HCT116 (cell line): ENCODE measurements at regions not wholly inside any gene's neighbourhood (a gene's known extent, or its start where the extent isn't known, plus 50 kb on each side); places are given as distances from the start of the nearest gene placed in this dataset.

Source experiments
- ATAC-seq: fragments of 200-7000 bp; cut with Tn5 transposase; 2 replicates; pipeline ENCODE4 v1.9.1; 2020; ENCODE audit warnings: mild to moderate bottlenecking, moderate library complexity
- BruUV-seq: library from RNA; stranded (reverse); fragments of 400-500 nt; replicated peaks from 2 replicates; lab custom pipeline; 2021; lab: Mats Ljungman, UMichigan
- CTCF ChIA-PET: fragments of 300-600 bp; sonication (Branson Sonifier 250); formaldehyde crosslinking; loops from one replicate; lab custom pipeline; 2021; ENCODE audit warnings: antibody characterized with exemption; lab: Charles Lee
- POLR2A ChIA-PET: fragments of 300-600, 350-600 bp; sonication (Branson Sonifier 250); formaldehyde crosslinking; loops from one replicate; lab custom pipeline; 2021; ENCODE audit warnings: antibody characterized with exemption; lab: Charles Lee
- RAD21 ChIA-PET, 2 experiments: fragments of 300-600 bp; sonication (Branson Sonifier 250); formaldehyde crosslinking; loops; one replicate each; lab custom pipeline; 2023; ENCODE audit warnings: low total read pairs in 2 of 2; ENCODE audit not compliant: uncharacterized antibody in 2 of 2, unreplicated experiment in 2 of 2, low non-redundant PET in 1 of 2; lab: Charles Lee
- DNase-seq: peaks from one replicate; pipeline ENCODE4 v3.0.0-alpha.2; 2010; ENCODE audit warnings: low read depth, low spot score
- H2AFZ ChIP-seq: fragments of 200-600 bp; shearing (Covaris generic), sonication (generic); 2 replicates; pipeline ENCODE4 v1.6.1; 2017; ENCODE audit warnings: low read depth, mixed run types, mixed read lengths, antibody characterized with exemption, low read length; ENCODE audit not compliant: poor library complexity, severe bottlenecking
- H3K27ac ChIP-seq: 2 replicates; pipeline ENCODE4 v1.5.1; 2012; ENCODE audit warnings: low read depth, low read length
- H3K27me3 ChIP-seq: fragments of 200-600 bp; sonication (generic); 2 replicates; pipeline ENCODE4 v1.6.1; 2016; ENCODE audit warnings: mixed run types, low read length, mixed read lengths; ENCODE audit not compliant: insufficient read depth
- H3K36me3 ChIP-seq, 2 experiments: fragments of 200-500 bp in 1 of 2; fragments of 200-600 bp in 1 of 2; sonication (Bioruptor generic) in 1 of 2; sonication (generic) in 1 of 2; 2 replicates each; pipeline versions ENCODE4 v1.5.1 to v1.6.1; 2014 to 2016; ENCODE audit warnings: low read length in 2 of 2, inconsistent platforms in 1 of 2, mixed read lengths in 1 of 2, mixed run types in 1 of 2; ENCODE audit not compliant: insufficient read depth in 2 of 2, control insufficient read depth in 1 of 2
- H3K4me1 ChIP-seq, 2 experiments: fragments of 200-600 bp in 1 of 2; sonication (generic) in 1 of 2; 2 replicates each; pipeline versions ENCODE4 v1.5.1 to v1.6.1; 2012 to 2017; ENCODE audit warnings: low read length in 2 of 2, inconsistent platforms in 1 of 2, mild to moderate bottlenecking in 1 of 2, mixed read lengths in 1 of 2, mixed run types in 1 of 2, moderate library complexity in 1 of 2; ENCODE audit not compliant: insufficient read depth in 2 of 2, control insufficient read depth in 1 of 2
- H3K4me2 ChIP-seq: fragments of 200-600 bp; sonication (generic); 2 replicates; pipeline ENCODE4 v1.6.1; 2017; ENCODE audit warnings: mixed run types, low read length, mixed read lengths
- H3K4me3 ChIP-seq, 2 experiments: fragments of 200-600 bp in 1 of 2; sonication (generic) in 1 of 2; replicated peaks in 1 of 2; 2 replicates each; pipeline ENCODE4 v1.5.1; 2011 to 2016; ENCODE audit warnings: low read length in 2 of 2, control low read depth in 1 of 2, low read depth in 1 of 2, mild to moderate bottlenecking in 1 of 2, mixed read lengths in 1 of 2, mixed run types in 1 of 2
- H3K79me2 ChIP-seq: fragments of 200-600 bp; sonication (generic); 2 replicates; pipeline ENCODE4 v1.6.1; 2017; ENCODE audit warnings: mild to moderate bottlenecking, mixed run types, low read length, moderate library complexity, mixed read lengths; ENCODE audit not compliant: insufficient read depth
- H3K9ac ChIP-seq: fragments of 200-600 bp; sonication (generic); 2 replicates; pipeline ENCODE4 v1.6.1; 2016; ENCODE audit warnings: low read length, mixed read lengths
- H3K9me2 ChIP-seq: fragments of 200-600 bp; sonication (generic), shearing (Covaris generic); 2 replicates; pipeline ENCODE4 v1.6.1; 2017; ENCODE audit warnings: mixed run types, mild to moderate bottlenecking, moderate library complexity; ENCODE audit not compliant: insufficient read depth
- H3K9me3 ChIP-seq, 2 experiments: fragments of 200-500 bp in 1 of 2; fragments of 200-600 bp in 1 of 2; sonication (Bioruptor generic) in 1 of 2; sonication (generic) in 1 of 2; 2 replicates each; pipeline ENCODE4 v1.6.1; 2014 to 2017; ENCODE audit warnings: low read length in 2 of 2, mixed read lengths in 2 of 2, inconsistent platforms in 1 of 2, low read depth in 1 of 2, mild to moderate bottlenecking in 1 of 2, mixed run types in 1 of 2, moderate library complexity in 1 of 2; ENCODE audit not compliant: control insufficient read depth in 1 of 2, insufficient read depth in 1 of 2
- H4K20me1 ChIP-seq: fragments of 200-600 bp; sonication (generic), shearing (Covaris generic); 2 replicates; pipeline ENCODE4 v1.6.1; 2017; ENCODE audit warnings: mixed run types, mild to moderate bottlenecking, moderate library complexity; ENCODE audit not compliant: insufficient read depth
- CBX3 ChIP-seq: IDR thresholded peaks from 2 replicates; pipeline ENCODE4 v1.6.1; 2012; ENCODE audit warnings: low read depth
- CEBPB ChIP-seq: IDR thresholded peaks from 2 replicates; pipeline ENCODE4 v1.6.1; 2012; ENCODE audit warnings: low read depth
- CTCF ChIP-seq, 3 experiments: fragments of 200-600 bp in 1 of 3; sonication (generic) in 1 of 3; IDR thresholded peaks in 2 of 3; conservative IDR thresholded peaks in 1 of 3; 2 replicates each; pipeline ENCODE4 v1.5.1; 2012 to 2017; ENCODE audit warnings: low read depth in 2 of 3, low read length in 2 of 3, antibody characterized with exemption in 1 of 3, borderline replicate concordance in 1 of 3, control low read depth in 1 of 3, mild to moderate bottlenecking in 1 of 3, mixed read lengths in 1 of 3, mixed run types in 1 of 3, moderate library complexity in 1 of 3; ENCODE audit not compliant: insufficient read depth in 1 of 3
- ELF1 ChIP-seq: IDR thresholded peaks from 2 replicates; pipeline ENCODE4 v1.6.1; 2012; ENCODE audit warnings: low read depth, borderline replicate concordance
- EZH2 ChIP-seq: fragments of 200-600 bp; sonication (generic); IDR thresholded peaks from 2 replicates; pipeline ENCODE4 v1.6.1; 2017; ENCODE audit warnings: antibody characterized with exemption, mixed run types
- EZH2phosphoT487 ChIP-seq: fragments of 200-600 bp; IDR thresholded peaks from 2 replicates; pipeline ENCODE4 v1.6.1; 2018; ENCODE audit warnings: antibody characterized with exemption, borderline replicate concordance
- FOSL1 ChIP-seq: IDR thresholded peaks from 2 replicates; pipeline ENCODE4 v1.6.1; 2012; ENCODE audit warnings: low read depth
- JUND ChIP-seq: IDR thresholded peaks from 2 replicates; pipeline ENCODE4 v1.6.1; 2012
- POLR2AphosphoS5 ChIP-seq: IDR thresholded peaks from 2 replicates; pipeline ENCODE4 v1.6.1; 2011; ENCODE audit warnings: mild to moderate bottlenecking, low read depth, low read length, moderate library complexity
- RAD21 ChIP-seq: IDR thresholded peaks from 2 replicates; pipeline ENCODE4 v1.6.1; 2012; ENCODE audit warnings: low read depth, mild to moderate bottlenecking
- SIN3A ChIP-seq: IDR thresholded peaks from 2 replicates; pipeline ENCODE4 v1.6.1; 2012; ENCODE audit warnings: low read depth
- SRF ChIP-seq: IDR thresholded peaks from 2 replicates; pipeline ENCODE4 v1.6.1; 2012; ENCODE audit warnings: low read depth
- ZFX ChIP-seq: fragments of 450-650 bp; IDR thresholded peaks from 2 replicates; pipeline ENCODE4 v1.6.1; 2017
- ZNF274 ChIP-seq: fragments of 200-500 bp; sonication (Bioruptor generic); IDR thresholded peaks from 2 replicates; pipeline ENCODE4 v1.6.1; 2014; ENCODE audit warnings: mild to moderate bottlenecking, low read depth, low read length, inconsistent platforms
- intact Hi-C: fragments of 100-400 bp; cut with micrococcal nuclease; formaldehyde crosslinking; loops from 2 replicates; pipeline ENCODE4 v1.10.0; 2022
- TF ChIP-seq, protein P1 (sequence below): IDR thresholded peaks from 2 replicates; pipeline ENCODE4 v1.6.1; 2012; ENCODE audit warnings: low read depth

GRCh38 chr14:82244791-82245190 is 711.1 kb upstream of the SEL1L start:
- RAD21 ChIA-PET, result no interaction called here
- Histone ChIP-seq H3K9ac (no peak overlapping the region), H3K79me2 (no peaks in the 10 kb centered on the region), H3K27me3 (no peaks in the 10 kb centered on the region), H3K36me3 (no peaks in the 10 kb centered on the region), H3K4me3 (no peak overlapping the region), H3K27ac (no peak overlapping the region), H4K20me1 (no peaks in the 10 kb centered on the region), H3K9me3 (peaks cover 18 to 28% of the 10 kb centered on the region in 2 experiments; a peak in 3 of 4 replicates), H3K4me1 (no peaks in the 10 kb centered on the region), H3K4me2 (no peak overlapping the region), H2AFZ (no peak overlapping the region), H3K9me2 (no peaks in the 10 kb centered on the region)
- BruUV-seq, result no TSS peak
- DNase-seq, result no peak
- TF ChIP-seq, protein P1, sequence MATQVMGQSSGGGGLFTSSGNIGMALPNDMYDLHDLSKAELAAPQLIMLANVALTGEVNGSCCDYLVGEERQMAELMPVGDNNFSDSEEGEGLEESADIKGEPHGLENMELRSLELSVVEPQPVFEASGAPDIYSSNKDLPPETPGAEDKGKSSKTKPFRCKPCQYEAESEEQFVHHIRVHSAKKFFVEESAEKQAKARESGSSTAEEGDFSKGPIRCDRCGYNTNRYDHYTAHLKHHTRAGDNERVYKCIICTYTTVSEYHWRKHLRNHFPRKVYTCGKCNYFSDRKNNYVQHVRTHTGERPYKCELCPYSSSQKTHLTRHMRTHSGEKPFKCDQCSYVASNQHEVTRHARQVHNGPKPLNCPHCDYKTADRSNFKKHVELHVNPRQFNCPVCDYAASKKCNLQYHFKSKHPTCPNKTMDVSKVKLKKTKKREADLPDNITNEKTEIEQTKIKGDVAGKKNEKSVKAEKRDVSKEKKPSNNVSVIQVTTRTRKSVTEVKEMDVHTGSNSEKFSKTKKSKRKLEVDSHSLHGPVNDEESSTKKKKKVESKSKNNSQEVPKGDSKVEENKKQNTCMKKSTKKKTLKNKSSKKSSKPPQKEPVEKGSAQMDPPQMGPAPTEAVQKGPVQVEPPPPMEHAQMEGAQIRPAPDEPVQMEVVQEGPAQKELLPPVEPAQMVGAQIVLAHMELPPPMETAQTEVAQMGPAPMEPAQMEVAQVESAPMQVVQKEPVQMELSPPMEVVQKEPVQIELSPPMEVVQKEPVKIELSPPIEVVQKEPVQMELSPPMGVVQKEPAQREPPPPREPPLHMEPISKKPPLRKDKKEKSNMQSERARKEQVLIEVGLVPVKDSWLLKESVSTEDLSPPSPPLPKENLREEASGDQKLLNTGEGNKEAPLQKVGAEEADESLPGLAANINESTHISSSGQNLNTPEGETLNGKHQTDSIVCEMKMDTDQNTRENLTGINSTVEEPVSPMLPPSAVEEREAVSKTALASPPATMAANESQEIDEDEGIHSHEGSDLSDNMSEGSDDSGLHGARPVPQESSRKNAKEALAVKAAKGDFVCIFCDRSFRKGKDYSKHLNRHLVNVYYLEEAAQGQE, result no peak
- TF ChIP-seq JUND (no peak), ELF1 (no peak), POLR2AphosphoS5 (no peak), EZH2phosphoT487 (no peak), EZH2 (no peak), SRF (no peak), CTCF (IDR thresholded peaks at IDR 0.05 in 2 of 3, conservative IDR thresholded peaks at IDR 0.05 in 1 of 3; ENCODE audit: borderline replicate concordance in 1 of 3, insufficient read depth in 1 of 3, low read depth in 2 of 3, low read length in 2 of 3) (no peak), FOSL1 (no peak), ZNF274 (no peak), SIN3A (no peak), CEBPB (no peak), CBX3 (no peak), ZFX (no peak), RAD21 (no peak)
- POLR2A ChIA-PET, result no interaction called here
- intact Hi-C loops, result no loop called here
- no peak for ATAC-seq
- CTCF ChIA-PET, result no interaction called here
